Endothelial cell (in vitro differentiated cells): ENCODE measurements at regions not wholly inside any gene's neighbourhood (a gene's known extent, or its start where the extent isn't known, plus 50 kb on each side); places are given as distances from the start of the nearest gene placed in this dataset.
A peak's percentile ranks its signal among the peaks of the same experiment; 100 is the strongest.

ENCODE experiments used
- DNase-seq: peaks from one replicate; pipeline ENCODE4 v3.0.0; 2021; ENCODE audit warnings: low spot score
- H3K27ac Mint-ChIP-seq: one replicate; pipeline ENCODE4 v1.8.0; 2021; ENCODE audit warnings: mixed read lengths, inconsistent platforms; ENCODE audit not compliant: unreplicated experiment
- H3K27me3 Mint-ChIP-seq: one replicate; pipeline ENCODE4 v1.8.0; 2021; ENCODE audit warnings: mild to moderate bottlenecking, moderate library complexity, mixed read lengths, inconsistent platforms; ENCODE audit not compliant: unreplicated experiment
- H3K36me3 Mint-ChIP-seq: one replicate; pipeline ENCODE4 v1.8.0; 2021; ENCODE audit warnings: mild to moderate bottlenecking, low read depth, mixed read lengths, inconsistent platforms; ENCODE audit not compliant: unreplicated experiment
- H3K4me1 Mint-ChIP-seq: one replicate; pipeline ENCODE4 v1.8.0; 2021; ENCODE audit warnings: mild to moderate bottlenecking, mixed read lengths, inconsistent platforms; ENCODE audit not compliant: unreplicated experiment
- H3K4me3 Mint-ChIP-seq: one replicate; pipeline ENCODE4 v1.8.0; 2021; ENCODE audit warnings: mild to moderate bottlenecking, mixed read lengths, inconsistent platforms; ENCODE audit not compliant: unreplicated experiment
- H3K9me3 Mint-ChIP-seq: one replicate; pipeline ENCODE4 v1.8.0; 2021; ENCODE audit warnings: mixed read lengths, inconsistent platforms; ENCODE audit not compliant: unreplicated experiment
- TF ChIP-seq, protein P1 (sequence below): fragments of 200-600 bp; sonication (generic); IDR thresholded peaks from one replicate; pipeline ENCODE4 v1.5.0; 2021; ENCODE audit warnings: antibody characterized with exemption; ENCODE audit not compliant: unreplicated experiment

DNA sequence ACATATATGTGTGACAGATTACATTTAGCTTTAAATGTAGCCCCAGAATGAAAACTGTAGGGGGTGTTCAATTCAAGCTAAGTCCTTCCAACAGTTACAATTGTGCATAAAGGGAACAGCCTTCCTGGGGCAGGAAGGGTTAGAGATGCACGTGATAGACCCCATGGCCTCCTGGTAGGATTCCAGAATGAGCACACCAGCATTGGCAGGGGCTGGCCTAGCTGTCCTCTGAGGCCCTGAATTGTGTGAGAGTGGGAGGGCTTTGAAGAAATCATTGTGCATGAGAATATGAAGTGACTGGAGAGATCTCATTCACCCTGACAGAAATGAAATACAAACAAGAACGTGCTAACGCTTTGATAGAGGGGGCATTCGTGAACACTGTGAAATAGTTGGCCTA, 663.8 kb upstream of the KLF4 start:
- Mint-ChIP-seq H3K36me3 (no peaks in the 10 kb centered on the region), H3K4me3 (no peak overlapping the region), H3K9me3 (no peaks in the 10 kb centered on the region), H3K4me1 (peaks cover 13% of the 10 kb centered on the region), H3K27me3 (no peaks in the 10 kb centered on the region), H3K27ac (no peak overlapping the region)
- no peak for DNase-seq
- TF ChIP-seq, protein P1, sequence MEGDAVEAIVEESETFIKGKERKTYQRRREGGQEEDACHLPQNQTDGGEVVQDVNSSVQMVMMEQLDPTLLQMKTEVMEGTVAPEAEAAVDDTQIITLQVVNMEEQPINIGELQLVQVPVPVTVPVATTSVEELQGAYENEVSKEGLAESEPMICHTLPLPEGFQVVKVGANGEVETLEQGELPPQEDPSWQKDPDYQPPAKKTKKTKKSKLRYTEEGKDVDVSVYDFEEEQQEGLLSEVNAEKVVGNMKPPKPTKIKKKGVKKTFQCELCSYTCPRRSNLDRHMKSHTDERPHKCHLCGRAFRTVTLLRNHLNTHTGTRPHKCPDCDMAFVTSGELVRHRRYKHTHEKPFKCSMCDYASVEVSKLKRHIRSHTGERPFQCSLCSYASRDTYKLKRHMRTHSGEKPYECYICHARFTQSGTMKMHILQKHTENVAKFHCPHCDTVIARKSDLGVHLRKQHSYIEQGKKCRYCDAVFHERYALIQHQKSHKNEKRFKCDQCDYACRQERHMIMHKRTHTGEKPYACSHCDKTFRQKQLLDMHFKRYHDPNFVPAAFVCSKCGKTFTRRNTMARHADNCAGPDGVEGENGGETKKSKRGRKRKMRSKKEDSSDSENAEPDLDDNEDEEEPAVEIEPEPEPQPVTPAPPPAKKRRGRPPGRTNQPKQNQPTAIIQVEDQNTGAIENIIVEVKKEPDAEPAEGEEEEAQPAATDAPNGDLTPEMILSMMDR, result no peak

- no peaks in the 10 kb centered on the region for H3K36me3 Mint-ChIP-seq
- peaks cover 13% of the 10 kb centered on the region for H3K4me1 Mint-ChIP-seq
- no peaks in the 10 kb centered on the region for H3K9me3 Mint-ChIP-seq
- no peak overlapping the region for H3K4me3 Mint-ChIP-seq
- TF ChIP-seq, protein P1, result no peak
- no peak for DNase-seq
- H3K27me3 Mint-ChIP-seq, result no peaks in the 10 kb centered on the region
- no peak overlapping the region for H3K27ac Mint-ChIP-seq
Observed at GRCh38 chr9:108150736-108151586, 661.4 kb upstream of the KLF4 start.

- Mint-ChIP-seq H3K4me3 (no peak overlapping the region), H3K27ac (no peak overlapping the region), H3K27me3 (no peaks in the 10 kb centered on the region), H3K4me1 (peaks cover 13% of the 10 kb centered on the region), H3K36me3 (no peaks in the 10 kb centered on the region), H3K9me3 (no peaks in the 10 kb centered on the region)
- DNase-seq, result no peak
- TF ChIP-seq, protein P1, result no peak
Observed at GRCh38 chr9:108149326-108149725, 659.8 kb upstream of the KLF4 start.

- H3K27me3 Mint-ChIP-seq, result peaks cover 1% of the 10 kb centered on the region
- no peak overlapping the region for H3K4me3 Mint-ChIP-seq
- peaks cover 11% of the 10 kb centered on the region for H3K4me1 Mint-ChIP-seq
- no peak overlapping the region for H3K27ac Mint-ChIP-seq
- H3K9me3 Mint-ChIP-seq, result no peaks in the 10 kb centered on the region
- TF ChIP-seq, protein P1, result no peak
- DNase-seq, result peak; percentile 7
- no peaks in the 10 kb centered on the region for H3K36me3 Mint-ChIP-seq
Observed at GRCh38 chr9:108142504-108143201, 653.1 kb upstream of the KLF4 start.

GRCh38 chr9:108142142-108142503, 652.6 kb upstream of the KLF4 start:
- Mint-ChIP-seq H3K27ac (no peak overlapping the region), H3K9me3 (no peaks in the 10 kb centered on the region), H3K27me3 (peaks cover 4% of the 10 kb centered on the region), H3K36me3 (no peaks in the 10 kb centered on the region), H3K4me3 (no peak overlapping the region), H3K4me1 (peaks cover 11% of the 10 kb centered on the region)
- TF ChIP-seq, protein P1, result no peak
- DNase-seq, result no peak
